Epithelial cell of esophagus (primary cell): ENCODE measurements at regions not wholly inside any gene's neighbourhood (a gene's known extent, or its start where the extent isn't known, plus 50 kb on each side); places are given as distances from the start of the nearest gene placed in this dataset.
A peak's percentile ranks its signal among the peaks of the same experiment; 100 is the strongest.

ENCODE experiments used
- DNase-seq: peaks from one replicate; pipeline ENCODE4 v3.0.0; 2010; ENCODE audit warnings: low read depth
- H3K4me3 ChIP-seq: 2 replicates; pipeline ENCODE4 v1.5.1; 2011; ENCODE audit warnings: mild to moderate bottlenecking, low read length, control low read depth
- TF ChIP-seq, protein P1 (sequence below): IDR thresholded peaks from 2 replicates; pipeline ENCODE4 v1.5.1; 2011; ENCODE audit warnings: low read depth, mild to moderate bottlenecking, low read length, control low read depth, inconsistent platforms; ENCODE audit not compliant: insufficient read depth; ENCODE audit errors: missing control alignments

DNA sequence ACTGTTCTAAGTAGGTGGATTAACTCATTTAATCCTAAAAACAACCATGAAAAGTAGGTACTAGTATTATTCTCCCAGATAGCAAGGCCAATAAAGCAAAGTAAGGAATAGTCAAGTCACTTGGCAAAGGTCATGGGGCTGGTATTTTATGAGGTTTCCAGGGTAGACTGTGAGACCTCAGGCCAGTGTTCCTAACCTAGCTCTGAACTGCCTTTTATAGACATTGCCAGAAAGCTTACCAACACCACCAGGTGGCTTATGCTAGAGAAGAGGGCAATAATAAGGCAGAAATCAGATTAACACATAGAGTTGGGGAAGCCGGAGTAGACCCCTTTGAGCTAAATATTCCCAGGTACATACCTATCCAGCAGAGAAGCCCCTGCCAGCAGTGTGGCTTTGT, 490.9 kb upstream of the TENM4 start:
- DNase-seq: no peak
- no peak overlapping the region for H3K4me3 ChIP-seq
- TF ChIP-seq, protein P1, sequence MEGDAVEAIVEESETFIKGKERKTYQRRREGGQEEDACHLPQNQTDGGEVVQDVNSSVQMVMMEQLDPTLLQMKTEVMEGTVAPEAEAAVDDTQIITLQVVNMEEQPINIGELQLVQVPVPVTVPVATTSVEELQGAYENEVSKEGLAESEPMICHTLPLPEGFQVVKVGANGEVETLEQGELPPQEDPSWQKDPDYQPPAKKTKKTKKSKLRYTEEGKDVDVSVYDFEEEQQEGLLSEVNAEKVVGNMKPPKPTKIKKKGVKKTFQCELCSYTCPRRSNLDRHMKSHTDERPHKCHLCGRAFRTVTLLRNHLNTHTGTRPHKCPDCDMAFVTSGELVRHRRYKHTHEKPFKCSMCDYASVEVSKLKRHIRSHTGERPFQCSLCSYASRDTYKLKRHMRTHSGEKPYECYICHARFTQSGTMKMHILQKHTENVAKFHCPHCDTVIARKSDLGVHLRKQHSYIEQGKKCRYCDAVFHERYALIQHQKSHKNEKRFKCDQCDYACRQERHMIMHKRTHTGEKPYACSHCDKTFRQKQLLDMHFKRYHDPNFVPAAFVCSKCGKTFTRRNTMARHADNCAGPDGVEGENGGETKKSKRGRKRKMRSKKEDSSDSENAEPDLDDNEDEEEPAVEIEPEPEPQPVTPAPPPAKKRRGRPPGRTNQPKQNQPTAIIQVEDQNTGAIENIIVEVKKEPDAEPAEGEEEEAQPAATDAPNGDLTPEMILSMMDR: no peak

DNA sequence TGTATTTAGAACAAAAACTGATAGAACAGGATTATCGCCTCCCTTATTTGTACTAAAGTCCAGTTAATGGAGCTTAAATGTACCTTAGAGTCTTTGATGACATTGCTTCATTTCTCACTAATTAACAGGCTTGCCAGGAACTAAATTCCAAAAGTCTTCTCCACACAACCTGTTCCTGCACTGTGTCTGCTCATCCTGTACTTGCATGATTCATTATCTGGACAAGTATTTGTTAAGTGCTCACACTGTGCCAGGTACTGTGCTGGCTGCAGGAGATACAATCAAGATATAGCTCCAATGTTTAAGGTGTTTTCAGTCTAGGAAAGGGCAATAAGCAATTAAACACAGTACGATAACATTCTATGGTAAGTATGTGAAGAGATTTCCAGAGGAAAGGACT, 485.9 kb upstream of the TENM4 start:
- DNase-seq: peak; percentile 9
- TF ChIP-seq, protein P1: no peak

DNA sequence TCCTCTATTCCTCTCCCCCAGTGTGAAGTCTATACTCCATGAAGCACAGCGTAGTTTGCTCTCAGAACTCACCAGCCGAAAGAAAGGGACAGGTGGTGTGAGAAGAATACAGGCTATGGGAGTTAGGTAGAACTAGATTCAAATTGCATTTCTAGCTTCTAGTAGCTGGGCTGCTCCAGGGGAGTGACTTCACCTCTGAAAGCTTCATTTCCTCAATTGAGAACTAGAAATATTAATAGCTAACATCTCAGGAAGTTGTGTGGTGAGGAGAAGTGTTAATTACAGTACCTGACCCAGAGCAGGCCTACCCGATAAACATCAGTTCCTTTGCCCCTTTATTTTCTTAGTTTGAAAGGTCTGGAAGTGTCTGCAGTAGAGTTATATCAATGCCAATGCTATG, 484.7 kb upstream of the TENM4 start:
- TF ChIP-seq, protein P1: no peak
- H3K4me3 ChIP-seq: no peak overlapping the region
- DNase-seq: no peak

More for the DNA sequence above, 485.9 kb upstream of the TENM4 start:
- no peak overlapping the region for H3K4me3 ChIP-seq

DNA sequence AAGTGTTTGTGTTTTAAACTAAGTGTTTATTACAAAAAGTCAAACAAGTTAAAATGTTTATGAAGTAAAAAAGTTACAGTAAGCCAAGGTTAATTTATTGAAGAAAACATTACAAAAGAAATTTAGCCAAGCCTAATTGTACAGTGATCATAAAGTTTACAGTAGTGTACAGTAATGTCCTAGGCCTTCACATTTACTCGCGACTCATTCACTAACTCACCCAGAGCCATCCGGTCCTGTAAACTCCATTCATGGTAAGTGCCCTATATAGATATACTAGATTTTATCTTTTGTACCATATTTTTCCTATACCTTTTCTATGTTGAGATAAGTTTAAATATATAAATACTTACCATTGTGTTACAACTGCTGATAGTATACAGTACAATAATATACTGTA, 481.8 kb upstream of the TENM4 start:
- TF ChIP-seq, protein P1: no peak
- no peak for DNase-seq
- H3K4me3 ChIP-seq: no peak overlapping the region

DNA sequence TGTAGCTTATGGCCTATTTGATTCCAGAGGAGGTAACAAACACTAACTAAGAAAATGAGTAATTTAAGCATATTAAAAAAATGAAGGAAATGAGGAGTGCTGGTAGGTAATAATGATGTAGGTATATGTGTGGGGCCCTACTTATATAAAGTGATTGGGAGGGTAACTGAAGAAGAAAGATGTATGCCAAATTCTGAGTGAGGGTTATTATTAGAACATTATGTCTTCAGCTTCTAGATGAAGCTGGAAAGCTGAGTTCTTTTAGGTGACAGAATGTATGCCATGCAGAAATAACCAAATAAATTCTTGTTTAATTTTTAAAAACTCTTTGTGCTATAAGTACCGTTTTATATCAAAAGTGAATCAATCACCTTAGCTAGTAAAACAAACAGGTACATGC, 479.6 kb upstream of the TENM4 start:
- TF ChIP-seq, protein P1: no peak
- H3K4me3 ChIP-seq: no peak overlapping the region
- no peak for DNase-seq

DNA sequence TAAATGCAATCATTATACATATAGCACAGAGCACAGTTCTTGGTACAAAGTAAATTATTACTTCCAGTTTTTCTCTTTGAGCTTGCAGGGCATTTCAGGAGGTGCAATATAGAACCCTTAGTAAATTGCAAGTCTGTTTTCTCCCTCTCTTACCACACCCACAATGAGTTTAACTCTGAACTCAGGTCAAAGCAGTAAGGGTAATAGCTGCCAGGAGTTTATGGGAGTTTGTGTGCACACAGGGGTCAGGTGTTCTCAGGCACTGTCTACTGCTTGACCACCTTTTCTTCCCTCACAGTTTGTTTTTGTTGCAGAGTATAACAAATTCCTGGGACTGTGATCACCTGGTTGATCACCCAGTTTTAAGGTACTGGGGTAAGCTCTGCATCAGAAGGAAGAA, 478.5 kb upstream of the TENM4 start:
- TF ChIP-seq, protein P1: no peak
- no peak for DNase-seq
- no peak overlapping the region for H3K4me3 ChIP-seq

DNA sequence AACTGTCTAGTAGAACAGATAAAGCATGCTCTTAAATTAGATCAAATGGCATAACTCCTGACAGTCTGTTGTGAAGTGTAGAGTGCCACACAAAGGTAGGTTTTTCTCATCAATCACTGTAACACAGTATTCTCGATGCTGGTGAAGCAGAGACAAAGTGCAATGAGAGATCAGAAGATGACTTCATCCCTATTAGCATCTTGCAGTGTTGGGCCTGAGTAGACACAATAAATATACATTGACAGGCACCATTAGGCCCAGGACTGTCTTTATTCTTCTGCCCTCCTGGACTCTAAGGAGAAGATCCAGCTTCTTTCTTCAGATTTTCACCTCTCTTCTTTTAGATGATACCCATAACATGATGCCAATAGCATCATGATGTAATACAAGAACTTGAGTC, 478.0 kb upstream of the TENM4 start:
- TF ChIP-seq, protein P1: no peak
- no peak for DNase-seq
- H3K4me3 ChIP-seq: no peak overlapping the region
